LNCAP (cell line): ENCODE measurements at regions not wholly inside any gene's neighbourhood (a gene's known extent, or its start where the extent isn't known, plus 50 kb on each side); places are given as distances from the start of the nearest gene placed in this dataset.

Source experiments
- TF ChIP-seq, protein P1 (sequence below): fragments of 450-650 bp; IDR thresholded peaks from 2 replicates; pipeline ENCODE4 v1.5.1; 2017; ENCODE audit warnings: mild to moderate bottlenecking

DNA sequence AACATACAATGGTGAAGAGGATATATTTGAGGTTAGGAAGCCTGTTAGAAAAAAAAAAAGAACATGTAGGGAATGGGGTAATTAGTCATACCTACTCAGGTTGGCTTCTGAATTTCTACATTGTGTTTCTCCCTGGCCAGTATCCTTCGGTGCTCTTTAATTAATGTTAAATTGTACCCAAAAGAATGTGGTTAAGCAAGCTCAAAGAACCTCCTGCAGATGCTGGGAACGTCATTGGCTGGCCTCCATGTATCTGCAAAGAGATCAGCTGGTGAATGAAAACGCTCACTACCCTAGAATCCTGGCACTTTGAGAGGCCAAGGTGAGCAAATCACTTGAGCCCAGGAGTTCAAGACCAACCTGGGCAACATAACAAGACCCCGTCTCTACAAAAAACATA, 942.3 kb upstream of the PRKX start:
- TF ChIP-seq, protein P1, sequence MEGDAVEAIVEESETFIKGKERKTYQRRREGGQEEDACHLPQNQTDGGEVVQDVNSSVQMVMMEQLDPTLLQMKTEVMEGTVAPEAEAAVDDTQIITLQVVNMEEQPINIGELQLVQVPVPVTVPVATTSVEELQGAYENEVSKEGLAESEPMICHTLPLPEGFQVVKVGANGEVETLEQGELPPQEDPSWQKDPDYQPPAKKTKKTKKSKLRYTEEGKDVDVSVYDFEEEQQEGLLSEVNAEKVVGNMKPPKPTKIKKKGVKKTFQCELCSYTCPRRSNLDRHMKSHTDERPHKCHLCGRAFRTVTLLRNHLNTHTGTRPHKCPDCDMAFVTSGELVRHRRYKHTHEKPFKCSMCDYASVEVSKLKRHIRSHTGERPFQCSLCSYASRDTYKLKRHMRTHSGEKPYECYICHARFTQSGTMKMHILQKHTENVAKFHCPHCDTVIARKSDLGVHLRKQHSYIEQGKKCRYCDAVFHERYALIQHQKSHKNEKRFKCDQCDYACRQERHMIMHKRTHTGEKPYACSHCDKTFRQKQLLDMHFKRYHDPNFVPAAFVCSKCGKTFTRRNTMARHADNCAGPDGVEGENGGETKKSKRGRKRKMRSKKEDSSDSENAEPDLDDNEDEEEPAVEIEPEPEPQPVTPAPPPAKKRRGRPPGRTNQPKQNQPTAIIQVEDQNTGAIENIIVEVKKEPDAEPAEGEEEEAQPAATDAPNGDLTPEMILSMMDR = no peak

DNA sequence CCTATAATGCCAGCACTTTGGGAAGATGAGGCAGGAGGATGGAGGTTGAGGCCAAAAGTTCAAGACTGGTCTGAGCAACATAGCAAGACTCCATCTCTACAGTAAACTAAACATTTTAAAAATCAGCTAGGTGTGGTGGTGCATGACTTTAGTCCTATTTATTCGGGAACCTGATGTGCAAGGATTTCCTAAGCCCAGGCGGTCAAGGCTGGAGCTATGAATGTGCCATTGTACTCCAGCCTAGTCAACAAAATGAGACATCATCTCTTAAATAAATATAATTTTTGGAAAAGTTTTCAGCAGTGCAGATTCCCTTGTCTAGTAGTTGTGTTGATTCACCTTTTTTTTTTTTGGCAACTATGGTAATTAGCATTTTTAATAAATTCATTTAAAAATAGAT, 928.7 kb upstream of the PRKX start:
- TF ChIP-seq, protein P1 = no peak

DNA sequence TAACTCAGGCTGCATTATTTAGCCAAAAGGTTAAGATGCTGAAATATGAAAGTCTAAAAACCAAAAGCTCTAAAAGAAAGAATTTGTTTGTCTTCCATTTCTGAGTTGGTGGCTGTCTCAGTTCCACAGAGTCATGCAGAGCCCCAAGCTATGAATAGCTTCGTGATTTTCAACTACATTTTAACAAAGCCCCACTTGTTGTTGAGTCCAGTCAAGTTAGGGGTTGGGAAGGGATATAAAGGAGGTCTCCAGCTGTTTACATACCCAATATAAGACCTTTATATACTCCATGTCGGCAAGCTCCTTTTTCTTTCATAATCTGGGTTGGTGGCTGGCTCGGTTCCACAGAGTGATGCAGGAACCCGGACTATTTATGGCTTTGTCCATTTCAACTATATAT, 924.6 kb upstream of the PRKX start:
- TF ChIP-seq, protein P1 = no peak

DNA sequence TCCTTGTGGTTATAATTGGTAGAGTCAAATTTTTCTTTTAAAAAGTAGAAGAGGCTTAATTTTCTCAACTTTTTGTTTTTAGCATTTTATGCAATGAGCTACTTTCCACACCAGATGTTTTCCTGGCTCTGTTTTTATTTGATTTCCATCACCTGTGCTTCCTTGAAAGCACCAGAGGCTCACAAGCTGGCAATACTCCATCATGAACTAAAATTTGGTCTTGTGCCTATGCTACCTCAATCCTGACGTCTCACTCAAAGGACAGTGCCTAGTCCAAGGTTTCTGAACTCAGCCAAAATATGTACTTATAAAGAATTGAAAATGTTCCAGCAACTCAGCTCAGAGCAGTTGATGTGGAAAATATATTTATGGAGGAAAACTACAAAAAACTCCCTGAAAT, 914.0 kb upstream of the PRKX start:
- TF ChIP-seq, protein P1 = no peak

DNA sequence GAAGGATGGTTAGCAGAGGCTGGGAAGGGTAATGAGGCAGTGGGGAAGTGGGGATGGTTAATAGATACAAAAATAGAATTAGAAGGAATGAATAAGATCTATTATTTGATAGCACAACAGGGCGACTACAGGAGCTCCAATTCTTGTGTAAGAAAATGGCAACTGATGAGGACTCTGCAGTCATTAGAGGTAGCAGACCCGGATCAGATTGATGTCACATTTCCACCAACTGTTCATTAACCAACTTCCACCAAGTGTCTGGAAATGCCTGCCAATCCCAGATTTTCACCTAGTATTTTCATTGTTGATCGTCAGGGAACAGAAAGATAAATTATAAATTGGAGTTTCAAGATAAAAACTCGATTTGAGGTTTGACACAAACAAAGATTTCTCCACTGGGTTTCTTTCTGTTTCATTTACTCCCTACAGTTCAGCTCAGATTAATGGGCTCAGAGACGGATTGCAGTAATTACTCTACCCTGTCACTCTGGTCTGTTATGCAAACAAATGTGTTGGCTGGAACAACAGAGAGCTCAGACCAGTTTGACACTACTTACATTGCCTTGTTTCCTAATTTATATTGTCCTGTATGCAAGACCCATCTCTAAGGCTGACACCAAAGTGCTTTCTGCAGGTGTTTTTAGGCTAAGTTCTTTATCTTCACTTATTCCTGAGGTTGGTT, 909.2 kb upstream of the PRKX start:
- TF ChIP-seq, protein P1 = no peak

DNA sequence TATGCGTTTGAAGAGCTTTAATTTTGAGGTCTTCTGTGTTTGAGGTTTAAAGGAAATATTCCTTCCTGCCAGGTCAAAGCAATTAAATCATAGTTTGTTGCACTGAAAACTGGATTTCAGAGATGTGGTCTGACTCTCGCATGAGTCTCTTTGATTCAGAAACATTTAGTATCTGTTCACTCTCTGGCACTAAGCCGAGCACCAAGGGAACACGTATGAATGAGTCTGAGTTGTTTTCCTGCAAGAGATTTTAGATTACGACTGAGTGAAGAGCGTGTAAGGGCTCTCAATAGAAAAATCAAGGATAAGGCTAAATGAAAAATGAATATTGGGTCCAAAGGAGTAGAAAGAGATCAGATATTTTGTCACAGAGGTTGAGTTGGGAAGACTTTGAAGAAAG, 875.4 kb upstream of the PRKX start:
- TF ChIP-seq, protein P1 = no peak

GRCh38 chrX:4588466-4588865, 875.0 kb upstream of the PRKX start:
- TF ChIP-seq, protein P1 = no peak

DNA sequence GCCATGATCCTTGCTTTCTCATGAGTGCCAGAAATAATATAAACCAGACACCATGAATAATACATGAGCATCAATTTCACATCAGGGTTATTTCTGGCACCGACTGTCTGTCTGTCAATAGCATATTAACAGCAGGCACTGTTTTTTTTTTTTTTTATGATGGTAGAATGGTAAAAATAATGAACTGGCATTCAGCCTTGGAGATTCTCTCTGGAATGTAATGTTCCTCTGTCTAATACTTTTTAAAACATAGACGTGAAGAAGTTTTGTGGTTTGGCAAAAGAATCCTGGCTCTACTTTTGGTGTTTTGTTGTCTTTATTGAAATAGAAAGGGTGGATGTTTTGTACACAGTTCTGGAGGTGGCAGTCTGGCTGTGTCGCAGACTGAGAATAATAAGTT, 874.6 kb upstream of the PRKX start:
- TF ChIP-seq, protein P1 = no peak
